Upper lobe of right lung (tissue), 1 donor: ENCODE measurements at regions not wholly inside any gene's neighbourhood (a gene's known extent, or its start where the extent isn't known, plus 50 kb on each side); places are given as distances from the start of the nearest gene placed in this dataset.
A peak's percentile ranks its signal among the peaks of the same experiment; 100 is the strongest.

Experiments
- ATAC-seq: fragments of 200-7000 bp; cut with Tn5 transposase; one replicate; pipeline ENCODE4 v1.9.1; 2020; ENCODE audit warnings: mild to moderate bottlenecking, moderate library complexity
- DNase-seq: peaks from one replicate; pipeline ENCODE4 v3.0.0-alpha.2; 2020
- H3K27ac ChIP-seq: fragments of 200-600 bp; one replicate; pipeline ENCODE4 v1.8.0; 2022
- H3K27me3 ChIP-seq: fragments of 200-600 bp; one replicate; pipeline ENCODE4 v1.8.0; 2022; ENCODE audit warnings: mild to moderate bottlenecking
- H3K36me3 ChIP-seq: fragments of 200-600 bp; one replicate; pipeline ENCODE4 v1.8.0; 2022
- H3K4me1 ChIP-seq: fragments of 200-600 bp; one replicate; pipeline ENCODE4 v1.8.0; 2022
- H3K4me3 ChIP-seq: fragments of 200-600 bp; one replicate; pipeline ENCODE4 v1.8.0; 2022; ENCODE audit warnings: mild to moderate bottlenecking
- H3K9me3 ChIP-seq: fragments of 200-600 bp; one replicate; pipeline ENCODE4 v1.8.0; 2022
- intact Hi-C: fragments of 100-400 bp; cut with DNase I; formaldehyde crosslinking; loops from one replicate; pipeline ENCODE4 v1.11.0; 2022
- TF ChIP-seq, protein P1 (sequence below): fragments of 200-600 bp; IDR thresholded peaks from one replicate; pipeline ENCODE4 v1.8.0; 2022; ENCODE audit warnings: antibody characterized with exemption
- donor health status: DM: no; HTN: yes; CAD: no; lungs with severe emphysema.

DNA sequence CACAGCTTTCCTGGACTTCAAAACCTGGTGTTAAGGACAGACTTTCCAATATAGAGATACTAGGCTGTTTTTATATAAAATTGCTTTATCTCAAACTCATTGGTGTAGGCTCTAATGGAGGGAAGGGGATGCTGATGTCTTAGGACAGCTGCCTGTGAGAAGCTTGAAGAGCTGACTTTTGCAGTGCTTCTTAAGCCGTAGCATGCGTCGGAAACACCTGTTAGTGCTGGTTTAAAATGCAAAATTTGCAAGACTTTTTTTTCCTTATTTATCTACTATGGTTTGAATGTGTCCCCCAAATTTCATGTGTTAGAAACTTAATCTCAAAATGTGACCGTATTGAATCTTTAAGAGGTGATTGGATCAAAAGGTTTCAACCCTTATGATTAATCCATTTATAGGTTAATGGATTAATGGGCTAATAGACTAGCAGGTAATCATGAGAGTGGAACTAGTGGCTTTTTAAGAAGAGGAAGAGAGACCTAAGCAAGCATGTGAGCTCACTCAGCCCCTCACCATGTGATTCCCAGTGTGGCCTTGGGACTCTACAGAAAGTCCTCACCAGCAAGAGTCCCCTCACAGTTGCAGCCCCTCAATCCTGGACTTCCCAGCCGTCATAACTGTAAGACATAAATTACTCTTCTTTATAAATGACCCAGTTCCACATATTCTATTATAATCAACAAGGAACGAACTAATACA is 60.9 kb upstream of the FUT8 start:
- no peaks in the 10 kb centered on the region for H3K9me3 ChIP-seq
- peaks cover 21% of the 10 kb centered on the region for H3K4me1 ChIP-seq
- TF ChIP-seq, protein P1, sequence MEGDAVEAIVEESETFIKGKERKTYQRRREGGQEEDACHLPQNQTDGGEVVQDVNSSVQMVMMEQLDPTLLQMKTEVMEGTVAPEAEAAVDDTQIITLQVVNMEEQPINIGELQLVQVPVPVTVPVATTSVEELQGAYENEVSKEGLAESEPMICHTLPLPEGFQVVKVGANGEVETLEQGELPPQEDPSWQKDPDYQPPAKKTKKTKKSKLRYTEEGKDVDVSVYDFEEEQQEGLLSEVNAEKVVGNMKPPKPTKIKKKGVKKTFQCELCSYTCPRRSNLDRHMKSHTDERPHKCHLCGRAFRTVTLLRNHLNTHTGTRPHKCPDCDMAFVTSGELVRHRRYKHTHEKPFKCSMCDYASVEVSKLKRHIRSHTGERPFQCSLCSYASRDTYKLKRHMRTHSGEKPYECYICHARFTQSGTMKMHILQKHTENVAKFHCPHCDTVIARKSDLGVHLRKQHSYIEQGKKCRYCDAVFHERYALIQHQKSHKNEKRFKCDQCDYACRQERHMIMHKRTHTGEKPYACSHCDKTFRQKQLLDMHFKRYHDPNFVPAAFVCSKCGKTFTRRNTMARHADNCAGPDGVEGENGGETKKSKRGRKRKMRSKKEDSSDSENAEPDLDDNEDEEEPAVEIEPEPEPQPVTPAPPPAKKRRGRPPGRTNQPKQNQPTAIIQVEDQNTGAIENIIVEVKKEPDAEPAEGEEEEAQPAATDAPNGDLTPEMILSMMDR: no peak
- intact Hi-C loops: no loop called here
- ATAC-seq (no peak), DNase-seq (no peak)
- H3K27ac ChIP-seq: no peak overlapping the region
- no peaks in the 10 kb centered on the region for H3K27me3 ChIP-seq
- no peaks in the 10 kb centered on the region for H3K36me3 ChIP-seq
- no peak overlapping the region for H3K4me3 ChIP-seq

DNA sequence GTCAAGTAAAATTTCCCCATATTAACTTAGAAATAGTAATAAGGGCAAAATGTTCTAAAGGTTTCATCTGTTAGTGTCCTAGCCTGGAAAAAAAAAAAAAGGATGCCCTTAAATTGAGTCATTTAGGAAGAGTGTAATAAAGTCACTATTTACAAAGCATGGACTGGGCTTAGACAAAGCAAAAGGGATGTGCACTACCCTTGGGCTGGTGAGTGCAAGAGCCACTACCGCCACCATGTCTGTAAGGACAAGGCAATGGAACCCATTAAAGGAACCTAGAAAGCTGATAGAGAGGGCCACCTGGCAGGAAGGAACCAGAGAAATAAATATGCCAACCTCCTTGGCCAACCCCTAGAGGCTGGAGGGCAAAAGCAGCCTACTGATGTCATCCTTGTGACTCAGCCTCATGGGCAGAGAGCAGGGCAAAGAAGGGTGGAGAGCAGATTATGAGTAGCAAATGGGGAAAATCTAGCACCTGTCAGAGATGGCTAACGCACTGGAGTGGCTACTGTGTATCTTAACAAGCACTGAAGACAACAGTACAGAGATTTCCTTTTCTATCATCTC is 59.5 kb upstream of the FUT8 start:
- H3K4me1 ChIP-seq: peaks cover 8% of the 10 kb centered on the region
- TF ChIP-seq, protein P1: no peak
- H3K27ac ChIP-seq: no peak overlapping the region
- no peak overlapping the region for H3K4me3 ChIP-seq
- no peak for DNase-seq
- ATAC-seq: no peak
- no peaks in the 10 kb centered on the region for H3K9me3 ChIP-seq
- intact Hi-C loops: no loop called here
- no peaks in the 10 kb centered on the region for H3K27me3 ChIP-seq
- H3K36me3 ChIP-seq: no peaks in the 10 kb centered on the region

DNA sequence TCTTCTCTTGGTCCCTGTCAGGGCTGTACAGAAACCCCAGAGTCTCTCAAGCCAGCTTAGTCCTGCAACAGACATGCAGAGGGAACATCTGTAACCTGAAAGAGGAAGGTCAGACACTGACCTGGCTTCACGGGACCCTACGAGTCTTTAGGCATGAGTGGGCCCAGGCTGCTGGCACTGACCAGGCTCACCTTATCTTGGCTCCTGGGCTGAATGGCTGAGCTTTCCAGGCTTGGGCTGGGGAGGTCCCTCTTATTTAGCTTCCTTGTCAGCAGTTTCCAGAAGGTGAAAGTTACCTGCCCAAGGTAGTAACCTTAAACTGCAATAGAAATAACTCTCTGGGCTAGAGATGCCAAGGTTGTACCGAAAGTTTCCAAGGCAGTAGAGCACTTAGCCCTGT is 58.4 kb upstream of the FUT8 start:
- ATAC-seq: no peak
- no peaks in the 10 kb centered on the region for H3K9me3 ChIP-seq
- intact Hi-C loops: no loop called here

DNA sequence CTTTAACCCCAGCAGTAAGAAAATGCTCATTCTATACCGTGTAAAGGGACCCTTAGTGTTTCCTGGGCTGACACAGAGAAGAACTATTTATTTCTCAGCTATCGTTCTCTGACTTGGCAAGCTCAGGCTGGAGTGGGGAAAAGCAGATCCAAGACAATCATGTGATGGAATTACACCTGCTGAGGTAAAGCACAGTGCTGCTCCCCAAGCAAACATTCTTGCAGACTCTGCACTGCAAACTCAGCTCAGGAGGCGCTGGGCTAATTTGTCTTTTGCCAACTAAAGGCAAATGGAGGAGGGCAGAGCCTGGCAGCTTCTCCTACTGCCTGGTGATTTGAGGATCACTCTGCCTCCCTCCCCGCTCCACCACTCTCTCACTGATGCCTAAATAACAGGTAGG is 57.8 kb upstream of the FUT8 start:
- no peaks in the 10 kb centered on the region for H3K4me1 ChIP-seq
- intact Hi-C loops: no loop called here
- H3K9me3 ChIP-seq: no peaks in the 10 kb centered on the region
- H3K27ac ChIP-seq: no peak overlapping the region
- ATAC-seq (peak; percentile 60), DNase-seq (no peak)
- no peaks in the 10 kb centered on the region for H3K27me3 ChIP-seq
- TF ChIP-seq, protein P1: no peak
- no peaks in the 10 kb centered on the region for H3K36me3 ChIP-seq
- H3K4me3 ChIP-seq: no peak overlapping the region

More for the DNA sequence above, 58.4 kb upstream of the FUT8 start:
- no peak for DNase-seq
- Histone ChIP-seq H3K4me1 (no peaks in the 10 kb centered on the region), H3K36me3 (no peaks in the 10 kb centered on the region), H3K27me3 (no peaks in the 10 kb centered on the region), H3K4me3 (no peak overlapping the region), H3K27ac (no peak overlapping the region)
- TF ChIP-seq, protein P1: no peak

DNA sequence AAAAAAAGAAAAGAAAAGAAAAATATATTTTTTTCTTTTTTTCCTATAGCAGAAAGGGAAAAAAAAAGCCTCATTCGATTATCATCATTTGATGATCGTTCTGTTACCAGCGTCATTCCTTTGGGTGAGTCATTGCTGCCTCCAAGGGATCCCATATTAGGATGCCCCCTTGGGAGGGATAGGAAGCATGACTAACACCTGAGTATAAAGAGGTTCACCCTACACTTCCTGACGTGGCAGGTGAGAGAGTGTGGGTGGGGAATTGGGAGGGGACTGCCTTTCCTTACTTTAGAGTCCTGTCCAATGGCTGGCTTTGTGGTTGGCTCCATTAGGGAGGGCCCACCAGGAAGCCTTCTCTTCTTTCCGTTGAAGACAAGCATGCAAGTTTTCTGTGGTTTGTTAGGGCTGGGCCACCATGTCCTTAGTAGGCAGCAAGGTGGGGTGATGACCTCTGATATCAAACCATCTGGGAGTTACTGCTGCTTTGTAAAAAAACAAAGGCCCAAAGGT is 56.1 kb upstream of the FUT8 start:
- no peak for DNase-seq
- peak; percentile 56 for ATAC-seq
- Histone ChIP-seq H3K27ac (no peak overlapping the region), H3K4me1 (no peaks in the 10 kb centered on the region), H3K4me3 (no peak overlapping the region), H3K9me3 (no peaks in the 10 kb centered on the region), H3K27me3 (no peaks in the 10 kb centered on the region), H3K36me3 (no peaks in the 10 kb centered on the region)
- TF ChIP-seq, protein P1: no peak
- intact Hi-C loops: no loop called here
